ENCODE measurements at regions not wholly inside any gene's neighbourhood (a gene's known extent, or its start where the extent isn't known, plus 50 kb on each side); places are given as distances from the start of the nearest gene placed in this dataset.

DNA sequence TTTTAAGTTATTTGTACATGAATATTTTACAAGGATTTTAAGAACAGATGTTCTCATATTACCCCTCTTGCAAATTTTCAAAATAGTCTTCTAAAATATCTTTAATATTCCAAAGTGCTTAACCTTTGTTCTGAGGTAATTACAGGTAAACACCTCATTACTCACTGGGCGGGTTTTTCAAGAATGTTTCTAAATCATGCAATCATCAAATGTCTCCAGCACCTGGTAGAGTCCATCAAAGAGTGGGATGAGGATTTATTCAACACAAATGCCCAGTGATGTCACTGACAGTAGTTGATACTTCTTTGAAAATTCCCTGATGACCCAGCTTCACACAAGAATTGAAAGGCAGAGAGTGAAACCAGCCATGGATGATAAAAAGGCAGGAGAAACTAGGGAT lies 114.4 kb downstream of the SEC61B start:
- no peak for DNase-seq
- no peak overlapping the region for H3K27ac Mint-ChIP-seq
- H3K4me1 Mint-ChIP-seq (ENCODE audit: low read depth) = no peaks in the 10 kb centered on the region
- intact Hi-C loops (cut with micrococcal nuclease) = no loop called here
- H3K4me3 Mint-ChIP-seq = no peak overlapping the region
- CTCF ChIA-PET = interaction anchor here (1.1 kb wide), 1 partner anchor 105 kb away, joined by 3 read pairs; no protein-coding TSS in a partner anchor
- H3K27me3 Mint-ChIP-seq (ENCODE audit: low read depth) = peaks cover 3% of the 10 kb centered on the region
- H3K9me3 Mint-ChIP-seq = no peaks in the 10 kb centered on the region
- H3K36me3 Mint-ChIP-seq (ENCODE audit: low read depth) = no peaks in the 10 kb centered on the region

GRCh38 chr9:99340281-99340680 lies 118.2 kb downstream of the SEC61B start:
- H3K27me3 Mint-ChIP-seq (ENCODE audit: low read depth) = peaks cover 3% of the 10 kb centered on the region
- H3K4me1 Mint-ChIP-seq (ENCODE audit: low read depth) = no peaks in the 10 kb centered on the region
- no peaks in the 10 kb centered on the region for H3K9me3 Mint-ChIP-seq
- no peak for DNase-seq
- CTCF ChIA-PET = interaction anchor here (0.8 kb wide), 1 partner anchor 40 kb away, joined by 4 read pairs; no protein-coding TSS in a partner anchor
- H3K27ac Mint-ChIP-seq = no peak overlapping the region
- intact Hi-C loops (cut with micrococcal nuclease) = no loop called here
- no peak overlapping the region for H3K4me3 Mint-ChIP-seq
- no peaks in the 10 kb centered on the region for H3K36me3 Mint-ChIP-seq (ENCODE audit: low read depth)

DNA sequence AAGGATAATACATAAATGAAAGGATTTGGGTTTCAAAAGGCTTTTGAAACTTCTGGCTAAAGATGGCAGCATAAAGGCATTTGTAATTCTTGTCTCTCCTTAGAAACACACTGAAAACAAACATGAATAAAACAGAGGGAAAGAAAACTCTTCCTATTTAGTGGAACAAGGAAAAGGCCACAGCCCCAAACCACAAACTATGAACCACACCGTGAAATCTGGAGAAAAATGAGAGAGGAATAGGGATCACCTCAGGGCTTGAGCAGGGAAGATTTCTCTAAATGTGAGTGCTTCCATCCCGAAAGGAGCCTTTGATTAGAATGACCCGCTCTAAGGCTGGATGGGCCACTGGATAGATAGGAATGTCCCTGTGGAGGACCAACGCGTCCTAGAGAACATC lies 119.6 kb downstream of the SEC61B start:
- Mint-ChIP-seq H3K27me3 (ENCODE audit: low read depth) (peaks cover 3% of the 10 kb centered on the region), H3K36me3 (ENCODE audit: low read depth) (no peaks in the 10 kb centered on the region), H3K9me3 (no peaks in the 10 kb centered on the region), H3K4me3 (no peak overlapping the region), H3K27ac (no peak overlapping the region), H3K4me1 (ENCODE audit: low read depth) (no peaks in the 10 kb centered on the region)
- intact Hi-C loops (cut with micrococcal nuclease) = no loop called here
- CTCF ChIA-PET = no interaction called here
- DNase-seq = no peak

DNA sequence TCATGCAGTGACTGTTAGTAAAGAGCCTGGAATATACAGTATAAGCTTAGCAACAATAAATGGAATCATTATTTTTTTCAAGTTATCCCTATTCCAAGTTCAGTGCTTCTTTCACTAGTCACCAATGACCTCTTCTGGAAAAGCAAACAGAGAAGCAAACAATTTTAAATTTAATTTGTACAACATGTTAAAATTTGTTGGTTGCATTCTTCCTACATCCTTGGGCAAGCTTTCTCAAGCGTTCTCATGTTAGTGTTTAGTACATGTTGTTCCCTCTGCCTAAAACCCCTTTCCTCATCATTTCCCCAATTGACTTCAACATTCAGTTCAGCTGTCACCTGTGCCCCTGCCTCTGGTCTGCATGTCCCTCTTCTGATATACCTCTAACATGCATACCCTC lies 123.4 kb downstream of the SEC61B start:
- no peaks in the 10 kb centered on the region for H3K9me3 Mint-ChIP-seq
- DNase-seq = no peak
- no peaks in the 10 kb centered on the region for H3K4me1 Mint-ChIP-seq (ENCODE audit: low read depth)
- CTCF ChIA-PET = interaction anchor here (1.2 kb wide), 1 partner anchor 11 kb away, joined by 3 read pairs; no protein-coding TSS in a partner anchor
- no peak overlapping the region for H3K27ac Mint-ChIP-seq
- no peaks in the 10 kb centered on the region for H3K36me3 Mint-ChIP-seq (ENCODE audit: low read depth)
- H3K4me3 Mint-ChIP-seq = no peak overlapping the region
- H3K27me3 Mint-ChIP-seq (ENCODE audit: low read depth) = peaks cover 4% of the 10 kb centered on the region
- intact Hi-C loops (cut with micrococcal nuclease) = no loop called here

DNA sequence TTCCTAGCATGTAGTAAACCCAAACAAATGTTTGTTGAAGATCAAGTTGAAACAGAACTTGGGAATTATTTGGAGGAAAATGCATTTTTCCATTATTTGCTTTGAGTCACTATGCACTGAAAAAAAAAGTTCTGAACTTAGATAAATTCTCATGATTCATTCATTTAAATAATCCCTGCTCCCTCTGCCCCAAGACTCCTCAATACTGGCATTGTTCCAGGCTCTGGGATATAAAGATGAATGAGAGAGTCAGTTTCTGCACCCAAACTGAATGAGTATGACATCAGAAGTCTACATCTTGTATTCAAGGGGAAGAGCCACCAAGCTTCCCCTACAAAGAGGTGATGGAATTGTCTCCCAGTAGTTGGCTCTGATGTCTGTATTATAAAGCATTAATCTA lies 123.9 kb downstream of the SEC61B start:
- H3K4me3 Mint-ChIP-seq = no peak overlapping the region
- H3K4me1 Mint-ChIP-seq (ENCODE audit: low read depth) = no peaks in the 10 kb centered on the region
- H3K36me3 Mint-ChIP-seq (ENCODE audit: low read depth) = no peaks in the 10 kb centered on the region
- peaks cover 4% of the 10 kb centered on the region for H3K27me3 Mint-ChIP-seq (ENCODE audit: low read depth)
- no peaks in the 10 kb centered on the region for H3K9me3 Mint-ChIP-seq
- CTCF ChIA-PET = interaction anchor here (1.2 kb wide), 1 partner anchor 11 kb away, joined by 3 read pairs; no protein-coding TSS in a partner anchor
- intact Hi-C loops (cut with micrococcal nuclease) = no loop called here
- no peak for DNase-seq
- H3K27ac Mint-ChIP-seq = no peak overlapping the region

DNA sequence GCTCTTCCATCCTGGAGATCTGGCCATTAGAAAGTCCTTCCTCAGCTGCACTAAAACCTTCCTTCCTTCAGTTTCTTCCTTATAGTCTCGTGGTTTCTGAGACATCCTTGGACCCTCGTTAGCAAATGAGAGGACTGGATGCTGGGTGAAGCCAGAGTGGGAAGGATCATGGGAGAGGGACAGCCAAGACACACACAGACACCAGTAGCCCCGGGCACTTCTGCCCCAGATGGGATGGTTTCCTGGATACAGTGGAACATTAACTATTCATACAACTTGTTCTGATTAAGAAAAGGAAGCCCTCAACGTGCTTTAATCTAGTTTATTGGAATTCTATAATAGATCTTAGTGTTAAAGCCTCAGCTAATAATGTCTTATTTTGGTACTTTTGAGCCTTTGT lies 125.5 kb downstream of the SEC61B start:
- Mint-ChIP-seq H3K4me1 (ENCODE audit: low read depth) (no peaks in the 10 kb centered on the region), H3K4me3 (no peak overlapping the region), H3K27me3 (ENCODE audit: low read depth) (peaks cover 4% of the 10 kb centered on the region), H3K9me3 (no peaks in the 10 kb centered on the region), H3K36me3 (ENCODE audit: low read depth) (no peaks in the 10 kb centered on the region), H3K27ac (no peak overlapping the region)
- no peak for DNase-seq
- intact Hi-C loops (cut with micrococcal nuclease) = no loop called here
- CTCF ChIA-PET = no interaction called here

- Mint-ChIP-seq H3K4me3 (no peak overlapping the region), H3K27ac (no peak overlapping the region), H3K27me3 (ENCODE audit: low read depth) (peaks cover 4% of the 10 kb centered on the region), H3K9me3 (no peaks in the 10 kb centered on the region), H3K4me1 (ENCODE audit: low read depth) (no peaks in the 10 kb centered on the region), H3K36me3 (ENCODE audit: low read depth) (no peaks in the 10 kb centered on the region)
- intact Hi-C loops (cut with micrococcal nuclease) = no loop called here
- CTCF ChIA-PET = no interaction called here
- no peak for DNase-seq
Measured at GRCh38 chr9:99348289-99348688, 126.2 kb downstream of the SEC61B start.

DNA sequence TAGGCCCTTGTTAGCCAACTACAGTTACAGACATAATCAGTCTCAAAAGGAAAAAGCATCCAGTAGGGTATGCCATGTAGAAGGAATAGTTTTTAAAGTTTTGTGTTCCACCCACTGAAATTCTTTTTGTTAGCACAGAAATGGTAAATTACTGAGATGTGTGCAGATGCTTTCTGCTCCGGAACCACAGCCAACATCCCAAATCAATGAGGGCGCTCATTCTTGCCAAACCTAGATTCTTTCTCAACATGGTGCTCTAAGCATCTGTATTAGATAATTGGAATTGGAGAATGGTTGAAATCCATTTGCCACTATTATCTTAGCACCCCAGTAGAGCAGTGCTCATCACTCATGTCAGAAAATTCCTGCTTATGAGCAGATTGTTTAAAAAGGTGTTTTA lies 127.8 kb downstream of the SEC61B start:
- H3K4me1 Mint-ChIP-seq (ENCODE audit: low read depth) = no peaks in the 10 kb centered on the region
- intact Hi-C loops (cut with micrococcal nuclease) = no loop called here
- CTCF ChIA-PET = no interaction called here

DNA sequence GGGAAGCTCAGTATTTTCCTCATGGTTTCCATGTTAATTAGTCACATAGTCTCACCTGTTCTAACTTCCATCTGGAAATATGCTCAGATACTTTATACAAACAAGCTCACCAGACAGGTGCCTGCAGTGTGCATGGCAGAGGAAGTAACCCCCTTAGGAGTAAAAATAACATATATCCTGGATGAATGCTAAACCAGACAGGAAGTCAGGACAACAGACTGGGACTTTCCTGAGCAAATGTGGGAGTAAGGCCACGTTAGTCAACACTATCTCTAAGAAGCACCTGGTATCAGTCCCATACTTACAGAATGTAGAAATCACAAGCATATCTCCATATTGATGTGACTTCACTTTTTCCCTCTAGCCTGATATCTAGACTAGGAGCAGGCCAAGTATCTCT lies 128.4 kb downstream of the SEC61B start:
- Mint-ChIP-seq H3K27me3 (ENCODE audit: low read depth) (peaks cover 4% of the 10 kb centered on the region), H3K4me1 (ENCODE audit: low read depth) (no peaks in the 10 kb centered on the region), H3K27ac (no peak overlapping the region), H3K4me3 (no peak overlapping the region), H3K9me3 (no peaks in the 10 kb centered on the region), H3K36me3 (ENCODE audit: low read depth) (no peaks in the 10 kb centered on the region)
- DNase-seq = no peak
- CTCF ChIA-PET = no interaction called here
- intact Hi-C loops (cut with micrococcal nuclease) = no loop called here

More for the DNA sequence above, 127.8 kb downstream of the SEC61B start:
- H3K4me3 Mint-ChIP-seq = no peak overlapping the region
- peaks cover 4% of the 10 kb centered on the region for H3K27me3 Mint-ChIP-seq (ENCODE audit: low read depth)
- H3K27ac Mint-ChIP-seq = no peak overlapping the region
- H3K36me3 Mint-ChIP-seq (ENCODE audit: low read depth) = no peaks in the 10 kb centered on the region
- H3K9me3 Mint-ChIP-seq = no peaks in the 10 kb centered on the region
- DNase-seq = no peak

DNA sequence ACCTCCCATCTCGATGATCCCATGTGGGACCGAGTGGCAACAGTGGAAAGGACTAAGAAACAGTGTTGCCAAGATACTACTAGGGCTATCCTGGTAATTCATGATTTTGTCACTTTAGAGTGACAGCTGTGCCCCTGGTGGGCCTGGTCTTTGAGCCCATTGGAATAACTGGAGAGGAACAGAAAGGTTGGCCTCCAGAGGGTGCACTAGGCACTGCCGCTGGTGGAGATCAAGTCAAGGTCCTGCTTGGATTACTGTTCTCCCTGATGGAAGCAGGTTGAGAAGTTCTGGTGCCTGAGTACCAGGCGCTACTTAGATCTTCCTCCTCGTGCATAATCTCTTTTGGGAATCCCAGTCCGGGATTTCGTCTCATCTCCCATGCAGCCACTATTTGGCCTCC lies 129.6 kb downstream of the SEC61B start:
- Mint-ChIP-seq H3K27me3 (ENCODE audit: low read depth) (peaks cover 4% of the 10 kb centered on the region), H3K4me3 (no peak overlapping the region)
- intact Hi-C loops (cut with micrococcal nuclease) = no loop called here

DNA sequence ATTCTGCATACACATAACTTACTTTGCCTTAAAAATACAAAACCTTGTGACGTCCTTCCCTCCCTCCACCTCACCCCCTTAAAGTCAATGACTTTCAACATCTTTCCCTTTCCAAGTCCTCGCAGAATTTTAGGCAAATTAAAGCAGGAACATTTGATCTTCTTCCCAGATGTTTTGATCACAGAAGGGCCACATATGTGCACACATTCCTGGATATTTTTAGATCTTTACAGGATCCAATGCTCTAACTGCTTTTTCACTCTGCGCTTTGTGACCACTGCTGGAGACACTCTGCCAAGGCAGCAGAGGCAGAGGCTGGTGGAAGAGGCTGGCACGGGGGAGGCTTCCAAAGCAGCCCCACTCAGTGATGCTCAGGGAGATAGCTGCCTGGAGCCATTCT lies 130.7 kb downstream of the SEC61B start:
- Mint-ChIP-seq H3K27me3 (ENCODE audit: low read depth) (peaks cover 4% of the 10 kb centered on the region), H3K36me3 (ENCODE audit: low read depth) (no peaks in the 10 kb centered on the region), H3K9me3 (no peaks in the 10 kb centered on the region), H3K4me3 (no peak overlapping the region), H3K4me1 (ENCODE audit: low read depth) (no peaks in the 10 kb centered on the region), H3K27ac (no peak overlapping the region)
- CTCF ChIA-PET = no interaction called here
- intact Hi-C loops (cut with micrococcal nuclease) = no loop called here
- no peak for DNase-seq

More for the DNA sequence above, 129.6 kb downstream of the SEC61B start:
- Mint-ChIP-seq H3K36me3 (ENCODE audit: low read depth) (no peaks in the 10 kb centered on the region), H3K9me3 (no peaks in the 10 kb centered on the region), H3K4me1 (ENCODE audit: low read depth) (no peaks in the 10 kb centered on the region), H3K27ac (no peak overlapping the region)
- DNase-seq = no peak
- CTCF ChIA-PET = no interaction called here

DNA sequence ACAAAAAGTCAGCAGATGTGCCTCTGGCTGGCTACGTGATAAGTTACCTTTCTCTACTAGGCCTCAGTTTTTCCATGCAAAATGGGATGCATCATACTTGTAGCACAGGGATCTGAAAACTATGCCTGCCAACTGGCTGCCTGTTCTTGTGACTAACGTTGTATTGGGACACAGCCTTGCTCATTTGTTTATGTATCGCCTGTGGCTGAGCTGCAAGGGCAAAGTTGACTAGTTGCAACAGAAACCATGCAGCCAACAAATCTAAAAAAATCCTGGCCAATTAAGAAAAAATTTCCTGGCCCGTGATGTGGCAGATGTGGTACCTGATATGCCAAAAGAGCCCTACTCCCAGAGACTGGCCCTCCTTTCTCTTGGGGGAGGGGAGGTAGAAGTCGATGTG lies 131.3 kb downstream of the SEC61B start:
- H3K27me3 Mint-ChIP-seq (ENCODE audit: low read depth) = peaks cover 6% of the 10 kb centered on the region
- intact Hi-C loops (cut with micrococcal nuclease) = no loop called here
- no peaks in the 10 kb centered on the region for H3K9me3 Mint-ChIP-seq
- no peak overlapping the region for H3K4me3 Mint-ChIP-seq
- no peak overlapping the region for H3K27ac Mint-ChIP-seq
- DNase-seq = no peak
- CTCF ChIA-PET = no interaction called here
- H3K4me1 Mint-ChIP-seq (ENCODE audit: low read depth) = no peaks in the 10 kb centered on the region
- no peaks in the 10 kb centered on the region for H3K36me3 Mint-ChIP-seq (ENCODE audit: low read depth)

DNA sequence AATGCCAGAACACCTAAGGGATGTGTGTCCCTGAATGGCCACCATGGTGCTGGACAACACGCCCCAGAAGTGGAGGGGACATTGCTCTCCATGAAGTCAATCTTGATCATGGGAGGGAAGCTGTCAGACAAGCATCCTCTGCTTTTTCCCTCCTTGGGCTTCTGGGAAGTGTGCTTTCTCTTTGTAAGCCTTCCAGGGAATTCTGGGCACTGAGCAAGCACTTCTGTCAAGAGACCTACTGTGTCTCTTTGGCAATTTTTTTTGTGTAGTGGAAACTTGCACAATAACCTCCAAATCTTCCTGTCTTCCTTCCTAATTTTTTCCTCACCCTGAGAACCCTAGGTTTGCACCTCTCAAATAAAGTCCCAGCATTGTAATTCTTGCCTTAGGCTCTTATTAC lies 132.0 kb downstream of the SEC61B start:
- H3K36me3 Mint-ChIP-seq (ENCODE audit: low read depth) = no peaks in the 10 kb centered on the region
- intact Hi-C loops (cut with micrococcal nuclease) = no loop called here
- H3K9me3 Mint-ChIP-seq = no peaks in the 10 kb centered on the region
- no peak overlapping the region for H3K27ac Mint-ChIP-seq
- CTCF ChIA-PET = no interaction called here
- no peaks in the 10 kb centered on the region for H3K4me1 Mint-ChIP-seq (ENCODE audit: low read depth)
- no peak for DNase-seq
- peaks cover 11% of the 10 kb centered on the region for H3K27me3 Mint-ChIP-seq (ENCODE audit: low read depth)
- no peak overlapping the region for H3K4me3 Mint-ChIP-seq

GRCh38 chr9:99356512-99356971 lies 134.5 kb downstream of the SEC61B start:
- CTCF ChIA-PET = no interaction called here
- no peak overlapping the region for H3K27ac Mint-ChIP-seq
- no peaks in the 10 kb centered on the region for H3K36me3 Mint-ChIP-seq (ENCODE audit: low read depth)
- no peak overlapping the region for H3K4me3 Mint-ChIP-seq
- intact Hi-C loops (cut with micrococcal nuclease) = no loop called here
- peaks cover 24% of the 10 kb centered on the region for H3K27me3 Mint-ChIP-seq (ENCODE audit: low read depth)
- no peaks in the 10 kb centered on the region for H3K4me1 Mint-ChIP-seq (ENCODE audit: low read depth)
- no peaks in the 10 kb centered on the region for H3K9me3 Mint-ChIP-seq
- no peak for DNase-seq

All from activated naive CD4-positive, alpha-beta T cell treated with anti-CD3 and anti-CD28 coated beads for 36 hours (primary cell).